Esophagus squamous epithelium (tissue), 5 donors: ENCODE measurements at regions not wholly inside any gene's neighbourhood (a gene's known extent, or its start where the extent isn't known, plus 50 kb on each side); places are given as distances from the start of the nearest gene placed in this dataset.

ENCODE experiments used
- DNase-seq: peaks from one replicate; lab custom pipeline; 2025; lab: John Stamatoyannopoulos, UW
- H3K27ac ChIP-seq, 4 donors: fragments of 200-600 bp; sonication (generic); one replicate each; pipeline ENCODE4 v1.5.1; 2016 to 2019; ENCODE audit warnings: mild to moderate bottlenecking in 1 of 4
- H3K27me3 ChIP-seq, 4 donors: fragments of 200-600 bp; sonication (generic); 1 replicate in 3 of 4; 2 replicates in 1 of 4; pipeline versions ENCODE4 v1.5.1 to v1.6.0; 2017 to 2021; ENCODE audit warnings: antibody characterized with exemption in 1 of 4
- H3K36me3 ChIP-seq, 3 donors: fragments of 200-600 bp; sonication (generic); one replicate each; pipeline ENCODE4 v1.5.1; 2016 to 2019
- H3K4me1 ChIP-seq, 3 donors: fragments of 200-600 bp; sonication (generic); one replicate each; pipeline ENCODE4 v1.5.1; 2017 to 2019
- H3K4me3 ChIP-seq, 4 donors: fragments of 200-600 bp; sonication (generic); 1 replicate in 3 of 4; 2 replicates in 1 of 4; pipeline ENCODE4 v1.5.1; 2016 to 2019; ENCODE audit warnings: mild to moderate bottlenecking in 2 of 4, moderate library complexity in 1 of 4
- H3K9me3 ChIP-seq, 3 donors: fragments of 200-600 bp; sonication (generic); one replicate each; pipeline ENCODE4 v1.5.1; 2016 to 2019
- POLR2A ChIP-seq, 4 donors: fragments of 450-650 bp; IDR thresholded peaks; one replicate each; pipeline ENCODE4 v1.6.1; 2017; ENCODE audit warnings: antibody characterized with exemption in 4 of 4, mild to moderate bottlenecking in 4 of 4, moderate library complexity in 3 of 4
- WGBS, 2 donors: methylation state at CpG; one replicate each; pipeline ENCODE4 v1.1.5; 2018; 5-methylcytosine and 5-hydroxymethylcytosine counted together
- intact Hi-C: fragments of 100-400 bp; cut with DNase I; formaldehyde crosslinking; loops from one replicate; pipeline ENCODE4 v1.15.0; 2022
- TF ChIP-seq, protein P1 (sequence below), 6 experiments: fragments of 450-650 bp in 4 of 6; fragments of 200-600 bp in 2 of 6; sonication (generic) in 2 of 6; IDR thresholded peaks; one replicate each; pipeline ENCODE4 v1.5.1; 2016 to 2019; ENCODE audit warnings: antibody characterized with exemption in 6 of 6, mild to moderate bottlenecking in 4 of 6, moderate library complexity in 4 of 6
- donor health status: DM: yes; HTN: yes; CAD: no.

DNA sequence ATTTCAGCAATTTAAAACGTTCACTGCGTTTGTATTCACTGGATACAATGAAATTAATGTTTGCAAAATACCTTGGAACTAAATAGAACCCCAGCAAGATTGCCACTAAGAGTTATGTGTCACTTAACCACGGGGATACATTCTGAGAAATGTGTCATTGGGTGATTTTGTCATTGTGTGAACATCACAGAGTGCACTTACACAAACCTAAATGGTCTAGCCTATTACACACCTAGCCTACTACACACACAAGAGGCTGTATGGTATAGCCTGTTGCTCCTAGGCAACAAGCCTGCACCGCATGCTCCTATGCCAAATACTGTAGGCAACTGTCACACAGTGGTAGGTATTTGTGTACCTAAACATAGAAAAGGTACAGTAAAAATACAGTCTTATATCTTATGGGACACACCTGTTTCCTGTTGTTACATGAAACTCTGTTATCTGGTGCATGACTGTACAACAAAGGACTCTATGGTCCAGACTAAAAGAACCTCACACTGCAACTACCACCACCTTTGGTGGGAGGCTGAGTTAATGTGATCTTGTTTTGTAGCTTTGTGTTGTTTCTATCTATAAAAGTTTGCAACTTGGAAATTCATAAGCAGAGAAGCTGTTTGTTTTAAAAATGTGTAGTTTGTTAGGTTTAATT is 92.2 kb upstream of the NTRK3 start:
- Histone ChIP-seq H3K9me3 (peaks cover 0 to 4% (median 0%) of the 10 kb centered on the region in 3 donors), H3K27ac (no peak overlapping the region), H3K4me1 (no peaks in the 10 kb centered on the region), H3K4me3 (no peak overlapping the region), H3K27me3 (no peaks in the 10 kb centered on the region), H3K36me3 (no peaks in the 10 kb centered on the region)
- 48 to 50% methylated on average over 4 of the region's 4 CpGs for WGBS, 2 donors
- intact Hi-C loops: no loop called here
- TF ChIP-seq, protein P1, sequence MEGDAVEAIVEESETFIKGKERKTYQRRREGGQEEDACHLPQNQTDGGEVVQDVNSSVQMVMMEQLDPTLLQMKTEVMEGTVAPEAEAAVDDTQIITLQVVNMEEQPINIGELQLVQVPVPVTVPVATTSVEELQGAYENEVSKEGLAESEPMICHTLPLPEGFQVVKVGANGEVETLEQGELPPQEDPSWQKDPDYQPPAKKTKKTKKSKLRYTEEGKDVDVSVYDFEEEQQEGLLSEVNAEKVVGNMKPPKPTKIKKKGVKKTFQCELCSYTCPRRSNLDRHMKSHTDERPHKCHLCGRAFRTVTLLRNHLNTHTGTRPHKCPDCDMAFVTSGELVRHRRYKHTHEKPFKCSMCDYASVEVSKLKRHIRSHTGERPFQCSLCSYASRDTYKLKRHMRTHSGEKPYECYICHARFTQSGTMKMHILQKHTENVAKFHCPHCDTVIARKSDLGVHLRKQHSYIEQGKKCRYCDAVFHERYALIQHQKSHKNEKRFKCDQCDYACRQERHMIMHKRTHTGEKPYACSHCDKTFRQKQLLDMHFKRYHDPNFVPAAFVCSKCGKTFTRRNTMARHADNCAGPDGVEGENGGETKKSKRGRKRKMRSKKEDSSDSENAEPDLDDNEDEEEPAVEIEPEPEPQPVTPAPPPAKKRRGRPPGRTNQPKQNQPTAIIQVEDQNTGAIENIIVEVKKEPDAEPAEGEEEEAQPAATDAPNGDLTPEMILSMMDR (IDR thresholded peaks at IDR 0.05): no peak
- TF ChIP-seq POLR2A (IDR thresholded peaks at IDR 0.05): no peak
- no peak for DNase-seq

DNA sequence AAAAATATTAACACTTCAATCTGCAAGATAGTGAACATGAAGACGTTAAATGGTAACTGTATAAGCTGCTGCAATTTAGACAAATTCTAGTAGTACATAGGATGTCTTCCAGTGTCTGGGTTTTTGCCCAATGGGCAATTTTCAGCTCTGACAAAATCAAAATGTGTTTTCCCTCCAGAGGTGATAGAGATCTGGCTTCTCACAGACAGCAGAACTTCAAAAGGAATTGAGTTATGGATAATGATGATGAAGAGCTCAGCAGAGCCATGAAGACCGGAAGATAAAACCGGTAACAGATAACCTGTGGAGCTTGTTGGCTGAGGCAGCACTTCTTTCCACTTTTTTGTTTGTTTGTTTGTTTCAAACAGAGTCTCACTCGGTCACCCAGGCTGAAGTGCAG is 89.4 kb upstream of the NTRK3 start:
- Histone ChIP-seq H3K27me3 (no peaks in the 10 kb centered on the region), H3K9me3 (no peaks in the 10 kb centered on the region), H3K27ac (no peak overlapping the region), H3K36me3 (no peaks in the 10 kb centered on the region), H3K4me1 (no peaks in the 10 kb centered on the region), H3K4me3 (no peak overlapping the region)
- TF ChIP-seq POLR2A (IDR thresholded peaks at IDR 0.05): no peak
- TF ChIP-seq, protein P1 (IDR thresholded peaks at IDR 0.05): no peak
- WGBS, 2 donors: 67 to 68% methylated on average over 4 of the region's 4 CpGs
- no peak for DNase-seq
- intact Hi-C loops: no loop called here

DNA sequence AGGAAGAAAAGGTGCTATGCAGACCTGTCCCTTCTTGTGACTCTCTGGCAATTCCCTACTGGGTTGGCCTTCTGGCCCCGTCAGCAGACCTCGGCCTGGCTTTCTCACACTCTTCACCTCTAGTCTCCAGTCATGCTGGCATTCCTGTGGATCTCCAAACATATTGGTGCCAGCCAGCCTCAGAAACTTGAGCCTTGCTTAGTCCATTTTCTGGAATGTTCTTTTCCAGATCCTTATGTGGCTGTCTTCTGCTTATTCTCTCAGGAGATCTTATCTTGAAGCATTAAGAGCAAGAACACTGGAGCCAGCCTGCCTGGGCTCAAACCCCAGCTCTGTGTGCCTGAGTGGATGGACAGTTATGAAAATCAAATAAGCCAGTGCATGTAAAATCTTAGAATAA is 88.2 kb upstream of the NTRK3 start:
- DNase-seq: no peak
- H3K4me3 ChIP-seq: no peak overlapping the region
- TF ChIP-seq, protein P1 (IDR thresholded peaks at IDR 0.05): no peak
- no peak for TF ChIP-seq POLR2A (IDR thresholded peaks at IDR 0.05)
- no peaks in the 10 kb centered on the region for H3K9me3 ChIP-seq
- H3K27ac ChIP-seq: no peak overlapping the region
- no peaks in the 10 kb centered on the region for H3K36me3 ChIP-seq
- H3K4me1 ChIP-seq: no peaks in the 10 kb centered on the region
- intact Hi-C loops: no loop called here
- H3K27me3 ChIP-seq: no peaks in the 10 kb centered on the region
- 95 to 96% methylated on average over 2 of the region's 2 CpGs for WGBS, 2 donors

DNA sequence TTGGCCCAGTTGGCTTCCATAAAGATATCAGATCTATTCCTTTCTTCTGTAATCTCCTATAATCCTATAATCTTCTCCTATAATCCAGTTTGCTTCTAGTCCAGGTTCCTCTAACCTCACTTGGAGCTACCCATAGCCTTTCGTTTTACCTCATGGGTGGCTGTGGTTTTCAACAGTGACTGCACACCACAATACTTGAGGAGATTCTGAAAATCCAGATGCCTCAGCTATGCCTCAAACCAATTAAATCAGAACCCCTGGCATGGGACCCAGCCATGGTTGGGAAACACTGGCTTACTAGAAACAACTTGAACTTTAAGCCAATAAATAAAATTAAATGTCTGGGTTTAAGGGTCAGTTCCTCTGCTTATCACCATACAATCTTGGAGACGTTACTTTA is 86.1 kb upstream of the NTRK3 start:
- no peak for DNase-seq
- no peaks in the 10 kb centered on the region for H3K4me1 ChIP-seq
- no peaks in the 10 kb centered on the region for H3K36me3 ChIP-seq
- no peaks in the 10 kb centered on the region for H3K27me3 ChIP-seq
- H3K9me3 ChIP-seq: no peaks in the 10 kb centered on the region
- H3K4me3 ChIP-seq: no peak overlapping the region
- intact Hi-C loops: no loop called here
- TF ChIP-seq POLR2A (IDR thresholded peaks at IDR 0.05): no peak
- TF ChIP-seq, protein P1 (IDR thresholded peaks at IDR 0.05): no peak
- H3K27ac ChIP-seq: no peak overlapping the region
- WGBS, 2 donors: 44 to 49% methylated on average over 2 of the region's 2 CpGs

DNA sequence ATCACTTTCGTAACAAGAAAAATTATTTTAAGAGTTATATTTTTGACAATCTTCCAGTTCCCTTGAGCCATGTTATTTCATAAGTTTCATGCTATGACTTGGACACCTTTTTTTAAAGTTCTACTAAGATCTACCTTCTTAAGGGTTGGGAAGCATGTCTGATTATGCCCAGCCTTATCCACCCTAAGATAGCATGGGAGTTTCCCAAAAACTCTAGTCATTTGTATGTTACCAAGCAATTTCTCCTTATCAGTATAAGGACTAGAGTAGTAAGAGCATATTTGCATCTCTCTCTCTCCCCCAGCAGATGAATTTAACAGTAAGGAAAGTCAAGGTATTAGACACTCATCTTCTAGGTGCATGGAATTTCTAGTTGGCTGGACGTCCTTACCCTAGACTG is 85.1 kb upstream of the NTRK3 start:
- intact Hi-C loops: no loop called here
- Histone ChIP-seq H3K9me3 (no peaks in the 10 kb centered on the region), H3K27ac (no peak overlapping the region), H3K4me3 (no peak overlapping the region), H3K27me3 (no peaks in the 10 kb centered on the region), H3K36me3 (no peaks in the 10 kb centered on the region), H3K4me1 (no peaks in the 10 kb centered on the region)
- DNase-seq: no peak
- WGBS, 2 donors: 52 to 72% methylated on average over 2 of the region's 2 CpGs
- TF ChIP-seq POLR2A (IDR thresholded peaks at IDR 0.05): no peak
- TF ChIP-seq, protein P1 (IDR thresholded peaks at IDR 0.05): no peak
